ENCODE measurements at regions not wholly inside any gene's neighbourhood (a gene's known extent, or its start where the extent isn't known, plus 50 kb on each side); places are given as distances from the start of the nearest gene placed in this dataset.

DNA sequence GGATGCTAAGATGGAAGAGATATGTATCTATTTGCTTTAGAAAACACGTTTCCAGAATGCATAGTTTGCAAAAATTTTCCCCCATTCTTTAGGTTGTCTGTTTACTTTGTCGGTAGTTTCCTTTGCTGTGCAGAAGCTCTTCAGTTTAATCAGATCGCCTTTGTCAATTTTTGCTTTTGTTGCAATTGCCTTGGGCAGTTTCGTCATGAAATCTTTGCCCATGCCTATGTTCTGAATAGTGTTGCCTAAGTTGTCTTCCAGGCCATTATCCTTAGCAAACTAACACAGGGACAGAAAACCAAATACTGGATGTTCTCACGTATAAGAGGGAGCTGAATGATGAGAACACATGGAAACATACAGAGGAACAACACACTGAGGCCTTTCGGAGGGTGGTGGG, 454.2 kb upstream of the SLC35B3 start:
- TF ChIP-seq POLR2AphosphoS5 (IDR thresholded peaks at IDR 0.05; ENCODE audit: low read depth, low read length) = no peak
- TF ChIP-seq, protein P1, sequence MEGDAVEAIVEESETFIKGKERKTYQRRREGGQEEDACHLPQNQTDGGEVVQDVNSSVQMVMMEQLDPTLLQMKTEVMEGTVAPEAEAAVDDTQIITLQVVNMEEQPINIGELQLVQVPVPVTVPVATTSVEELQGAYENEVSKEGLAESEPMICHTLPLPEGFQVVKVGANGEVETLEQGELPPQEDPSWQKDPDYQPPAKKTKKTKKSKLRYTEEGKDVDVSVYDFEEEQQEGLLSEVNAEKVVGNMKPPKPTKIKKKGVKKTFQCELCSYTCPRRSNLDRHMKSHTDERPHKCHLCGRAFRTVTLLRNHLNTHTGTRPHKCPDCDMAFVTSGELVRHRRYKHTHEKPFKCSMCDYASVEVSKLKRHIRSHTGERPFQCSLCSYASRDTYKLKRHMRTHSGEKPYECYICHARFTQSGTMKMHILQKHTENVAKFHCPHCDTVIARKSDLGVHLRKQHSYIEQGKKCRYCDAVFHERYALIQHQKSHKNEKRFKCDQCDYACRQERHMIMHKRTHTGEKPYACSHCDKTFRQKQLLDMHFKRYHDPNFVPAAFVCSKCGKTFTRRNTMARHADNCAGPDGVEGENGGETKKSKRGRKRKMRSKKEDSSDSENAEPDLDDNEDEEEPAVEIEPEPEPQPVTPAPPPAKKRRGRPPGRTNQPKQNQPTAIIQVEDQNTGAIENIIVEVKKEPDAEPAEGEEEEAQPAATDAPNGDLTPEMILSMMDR (IDR thresholded peaks at IDR 0.05) = no peak
- TF ChIP-seq, protein P2, sequence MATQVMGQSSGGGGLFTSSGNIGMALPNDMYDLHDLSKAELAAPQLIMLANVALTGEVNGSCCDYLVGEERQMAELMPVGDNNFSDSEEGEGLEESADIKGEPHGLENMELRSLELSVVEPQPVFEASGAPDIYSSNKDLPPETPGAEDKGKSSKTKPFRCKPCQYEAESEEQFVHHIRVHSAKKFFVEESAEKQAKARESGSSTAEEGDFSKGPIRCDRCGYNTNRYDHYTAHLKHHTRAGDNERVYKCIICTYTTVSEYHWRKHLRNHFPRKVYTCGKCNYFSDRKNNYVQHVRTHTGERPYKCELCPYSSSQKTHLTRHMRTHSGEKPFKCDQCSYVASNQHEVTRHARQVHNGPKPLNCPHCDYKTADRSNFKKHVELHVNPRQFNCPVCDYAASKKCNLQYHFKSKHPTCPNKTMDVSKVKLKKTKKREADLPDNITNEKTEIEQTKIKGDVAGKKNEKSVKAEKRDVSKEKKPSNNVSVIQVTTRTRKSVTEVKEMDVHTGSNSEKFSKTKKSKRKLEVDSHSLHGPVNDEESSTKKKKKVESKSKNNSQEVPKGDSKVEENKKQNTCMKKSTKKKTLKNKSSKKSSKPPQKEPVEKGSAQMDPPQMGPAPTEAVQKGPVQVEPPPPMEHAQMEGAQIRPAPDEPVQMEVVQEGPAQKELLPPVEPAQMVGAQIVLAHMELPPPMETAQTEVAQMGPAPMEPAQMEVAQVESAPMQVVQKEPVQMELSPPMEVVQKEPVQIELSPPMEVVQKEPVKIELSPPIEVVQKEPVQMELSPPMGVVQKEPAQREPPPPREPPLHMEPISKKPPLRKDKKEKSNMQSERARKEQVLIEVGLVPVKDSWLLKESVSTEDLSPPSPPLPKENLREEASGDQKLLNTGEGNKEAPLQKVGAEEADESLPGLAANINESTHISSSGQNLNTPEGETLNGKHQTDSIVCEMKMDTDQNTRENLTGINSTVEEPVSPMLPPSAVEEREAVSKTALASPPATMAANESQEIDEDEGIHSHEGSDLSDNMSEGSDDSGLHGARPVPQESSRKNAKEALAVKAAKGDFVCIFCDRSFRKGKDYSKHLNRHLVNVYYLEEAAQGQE (IDR thresholded peaks at IDR 0.05; ENCODE audit: insufficient read depth in 1 of 2, low read depth in 2 of 2, low read length in 1 of 2) = no peak
- TF ChIP-seq SIN3A (IDR thresholded peaks at IDR 0.05; ENCODE audit: borderline replicate concordance, insufficient read depth, low read depth, low read length) = no peak
- no peak for TF ChIP-seq TCF7L2 (IDR thresholded peaks at IDR 0.05; ENCODE audit: low read depth, low read length)

All from Panc1 (cell line).